ENCODE measurements at regions not wholly inside any gene's neighbourhood (a gene's known extent, or its start where the extent isn't known, plus 50 kb on each side); places are given as distances from the start of the nearest gene placed in this dataset.

DNA sequence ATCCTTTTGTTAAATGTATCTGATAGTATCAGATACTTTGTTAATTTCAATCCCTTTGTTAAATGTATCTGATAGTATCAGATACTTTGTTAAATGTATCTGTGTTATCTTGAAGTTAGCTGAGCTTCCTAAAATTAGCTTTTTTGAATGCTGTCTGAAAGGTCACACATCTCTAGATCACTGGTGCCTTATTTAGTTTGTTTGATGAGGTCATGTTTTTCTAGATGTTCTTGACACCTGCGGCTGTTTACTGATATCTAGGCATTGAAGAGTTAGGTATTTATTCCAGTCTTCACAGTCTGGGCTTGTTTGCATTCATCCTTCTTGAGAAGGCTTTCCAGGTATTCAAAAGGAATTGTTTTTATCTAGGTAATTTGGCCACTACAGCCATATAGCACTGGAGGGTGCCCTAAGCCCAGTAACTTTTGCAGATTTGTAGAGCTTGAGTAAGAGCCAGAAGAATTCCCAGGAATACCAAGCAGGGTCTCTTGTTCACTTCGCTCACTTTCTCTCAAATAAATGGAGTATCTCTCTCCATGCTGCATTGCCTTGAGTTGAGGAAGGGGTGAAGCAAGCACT, 435.4 kb upstream of the GRAMD2B start:
- TF ChIP-seq GATA2 (IDR thresholded peaks at IDR 0.05; ENCODE audit: low read depth, low read length) (no peak), GATA3 (IDR thresholded peaks at IDR 0.05; ENCODE audit: low read depth, low read length) (no peak)

Data from SH-SY5Y (cell line).